Astrocyte of the cerebellum (primary cell): ENCODE measurements at regions not wholly inside any gene's neighbourhood (a gene's known extent, or its start where the extent isn't known, plus 50 kb on each side); places are given as distances from the start of the nearest gene placed in this dataset.

Experiments
- DNase-seq: peaks from one replicate; pipeline ENCODE4 v3.0.0-alpha.2; 2011; ENCODE audit warnings: low read depth
- H3K4me3 ChIP-seq: 2 replicates; pipeline ENCODE4 v1.5.1; 2011; ENCODE audit warnings: mild to moderate bottlenecking, low read depth, low read length, moderate library complexity
- CTCF ChIP-seq: IDR thresholded peaks from 2 replicates; pipeline ENCODE4 v1.5.1; 2012; ENCODE audit warnings: low read length, low read depth, moderate library complexity, mild to moderate bottlenecking; ENCODE audit errors: missing control alignments
- in situ Hi-C: cut with HindIII; loops from 2 replicates; pipeline ENCODE4 v1.10.0; 2017; ENCODE audit warnings: low sequenced_read_pairs

GRCh38 chr17:73972056-73972455 lies 231.4 kb upstream of the RPL38 start:
- TF ChIP-seq CTCF: no peak
- in situ Hi-C loops: no loop called here
- no peak for DNase-seq

GRCh38 chr17:73972901-73973300 lies 230.6 kb upstream of the RPL38 start:
- in situ Hi-C loops: no loop called here
- no peak for TF ChIP-seq CTCF

More at GRCh38 chr17:73972056-73972455, 231.4 kb upstream of the RPL38 start:
- H3K4me3 ChIP-seq: no peak overlapping the region

GRCh38 chr17:73973586-73974409 lies 229.7 kb upstream of the RPL38 start:
- no peak for DNase-seq
- H3K4me3 ChIP-seq: no peak overlapping the region
- in situ Hi-C loops: no loop called here
- TF ChIP-seq CTCF: no peak

More at GRCh38 chr17:73972901-73973300, 230.6 kb upstream of the RPL38 start:
- DNase-seq: no peak
- H3K4me3 ChIP-seq: no peak overlapping the region

GRCh38 chr17:73974536-73974935 lies 228.9 kb upstream of the RPL38 start:
- H3K4me3 ChIP-seq: no peak overlapping the region
- DNase-seq: no peak
- no peak for TF ChIP-seq CTCF
- in situ Hi-C loops: no loop called here

- no peak for TF ChIP-seq CTCF
- H3K4me3 ChIP-seq: no peak overlapping the region
- no peak for DNase-seq
- in situ Hi-C loops: no loop called here
These were observed 227.3 kb upstream of the RPL38 start for GRCh38 chr17:73976147-73976546.

GRCh38 chr17:73976676-73977521 lies 226.6 kb upstream of the RPL38 start:
- DNase-seq: peak; percentile 22
- no peak for TF ChIP-seq CTCF
- H3K4me3 ChIP-seq: no peak overlapping the region
- in situ Hi-C loops: no loop called here
